NCI-H1417 treated with DMSO at 0.1 percent for 48 hours (cell line): ENCODE measurements at regions not wholly inside any gene's neighbourhood (a gene's known extent, or its start where the extent isn't known, plus 50 kb on each side); places are given as distances from the start of the nearest gene placed in this dataset.
"Not testable (repeated sequence)": the region's sequence is repeated elsewhere in the genome, so short reads cannot be mapped to it uniquely, and the experiment has no call there.

Experiments
- DNase-seq: peaks from one replicate; lab custom pipeline; 2025; lab: John Stamatoyannopoulos, UW

DNA sequence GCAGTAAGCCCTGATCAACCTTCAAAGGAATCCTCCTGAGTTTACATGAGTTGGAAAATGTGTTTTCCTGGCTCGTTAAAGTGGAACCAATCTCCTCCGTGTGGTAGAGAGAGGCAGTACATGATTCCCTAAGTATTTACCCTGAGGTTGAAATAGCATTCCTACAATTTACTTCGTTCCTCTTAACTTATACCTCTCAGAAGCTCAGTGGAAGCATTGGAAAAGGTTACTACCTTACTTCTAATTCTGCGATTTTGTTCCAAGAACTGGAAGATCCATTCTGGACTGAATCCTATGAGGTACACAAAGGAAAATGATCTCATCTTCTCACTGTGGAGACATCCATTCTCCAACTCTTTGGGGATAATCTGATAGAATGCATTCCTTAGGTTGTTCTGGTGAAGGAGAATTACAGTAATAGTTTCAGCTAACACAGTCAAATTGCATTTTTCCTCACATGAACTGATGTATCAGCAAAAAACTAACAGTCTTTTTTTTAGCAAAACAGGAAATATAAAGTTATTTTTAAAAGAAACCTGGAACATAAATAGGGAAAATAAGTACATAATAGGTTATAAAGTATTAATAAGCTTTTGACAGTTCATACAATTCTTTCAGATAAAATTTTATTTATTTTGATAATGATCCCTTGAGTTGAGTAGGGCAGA, 475.6 kb downstream of the PDZRN4 start:
- DNase-seq: peak; percentile 28

DNA sequence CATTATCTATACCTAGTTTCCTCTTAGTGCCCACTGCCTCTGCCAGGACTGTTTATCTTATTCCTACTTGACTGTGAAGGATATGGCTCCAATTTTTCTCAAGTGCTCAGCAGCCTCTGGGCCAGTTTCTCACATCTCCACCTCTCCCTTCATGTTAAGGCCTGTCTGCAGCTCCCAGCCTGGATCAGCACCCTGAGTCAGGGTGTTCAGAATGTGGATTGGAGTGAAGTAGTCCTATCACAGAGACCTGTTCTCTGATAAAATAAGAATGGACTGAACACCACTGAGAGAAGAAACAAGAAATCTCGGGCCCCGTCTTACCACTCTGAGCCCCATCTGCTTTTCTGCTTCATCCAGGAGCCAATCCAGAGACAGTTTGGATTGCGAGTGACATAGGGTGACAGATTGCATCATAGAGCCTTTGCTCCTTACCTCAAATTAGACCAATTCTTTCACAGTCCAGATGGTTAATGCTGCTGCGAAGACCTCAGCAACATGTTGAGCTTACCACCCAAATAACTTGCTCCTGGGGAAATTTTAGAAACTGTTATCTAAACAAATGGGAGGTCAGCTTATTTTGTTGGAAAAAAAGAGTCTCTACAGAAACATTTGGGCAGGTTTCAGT, 473.1 kb downstream of the PDZRN4 start:
- no peak for DNase-seq

DNA sequence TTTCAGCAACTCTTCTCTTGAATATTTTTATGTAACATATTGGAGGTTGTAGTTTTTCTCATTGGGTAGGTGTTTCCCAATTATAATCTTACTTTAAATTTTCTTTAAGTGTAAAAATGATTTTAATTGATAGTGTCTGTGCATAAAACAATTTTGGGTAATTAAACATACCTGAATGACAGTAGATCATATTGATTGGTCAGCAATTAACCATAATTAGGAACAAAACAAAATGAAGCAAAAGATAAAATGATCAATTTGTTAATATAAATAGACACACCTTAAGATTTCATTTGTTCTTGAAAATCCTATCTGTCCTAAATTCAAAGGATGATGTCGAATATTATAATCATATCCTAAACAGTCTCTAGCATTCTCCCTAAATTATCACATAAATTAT, 468.3 kb downstream of the PDZRN4 start:
- DNase-seq: no peak

DNA sequence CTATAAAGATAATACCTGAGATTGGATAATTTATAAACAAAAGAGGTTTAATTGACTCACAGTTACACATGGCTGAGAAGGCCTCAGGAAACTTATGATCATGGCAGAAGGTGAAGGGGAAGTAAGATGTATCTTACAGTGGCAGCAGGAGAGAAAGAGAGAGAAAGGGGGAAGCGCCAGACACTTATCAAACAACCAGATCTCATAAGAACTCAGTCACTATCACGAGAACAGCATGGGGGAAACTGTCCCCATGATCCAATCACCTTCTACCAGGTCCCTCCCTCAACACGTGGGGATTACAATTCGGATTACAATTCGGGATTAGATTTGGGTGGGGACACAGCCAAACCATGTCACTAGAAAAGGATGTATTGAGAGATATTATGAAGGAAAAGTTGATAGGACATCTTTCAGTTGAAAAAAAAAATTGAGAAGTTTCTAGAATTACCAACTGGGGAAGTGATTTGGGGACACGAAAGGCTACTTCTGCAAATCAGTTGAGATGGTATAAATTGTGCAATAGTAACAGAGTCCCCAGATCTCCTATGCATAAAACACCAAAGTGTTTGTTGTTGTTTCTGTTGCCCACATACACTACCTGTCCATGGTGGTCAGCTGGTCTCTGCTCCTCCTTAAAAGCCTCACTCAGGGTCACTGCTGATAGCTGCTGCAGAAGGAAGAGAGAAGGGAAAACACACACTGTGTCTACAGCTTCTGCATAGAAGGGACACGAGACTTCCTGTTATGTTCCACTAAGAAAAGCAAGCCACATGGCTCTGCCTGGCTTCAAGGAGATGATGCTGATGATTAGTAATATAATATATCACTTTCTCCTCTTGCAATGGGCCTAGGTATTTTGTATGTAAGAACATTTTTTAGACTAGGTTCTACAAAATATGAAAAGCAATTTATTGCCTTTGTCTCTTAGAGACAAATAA, 465.5 kb downstream of the PDZRN4 start:
- DNase-seq: no peak

DNA sequence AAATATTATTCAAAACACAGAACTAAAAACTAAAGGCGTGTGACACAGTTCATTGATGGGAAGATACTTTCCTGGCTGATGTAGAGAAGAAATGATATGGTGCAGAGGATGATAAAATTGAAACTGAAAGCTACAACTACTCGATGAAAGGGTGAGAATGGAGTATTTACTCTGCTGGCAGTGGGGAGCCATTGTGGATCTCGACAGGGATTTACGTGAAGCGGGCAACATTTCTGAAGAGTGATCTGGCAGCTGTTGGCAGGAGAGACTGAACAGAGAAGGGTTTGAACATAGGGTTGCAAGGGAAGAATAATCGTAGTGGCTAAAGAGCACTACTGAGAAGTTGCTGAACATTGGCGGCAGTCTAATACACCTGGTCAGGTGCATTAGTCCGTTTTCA, 464.9 kb downstream of the PDZRN4 start:
- DNase-seq: no peak

DNA sequence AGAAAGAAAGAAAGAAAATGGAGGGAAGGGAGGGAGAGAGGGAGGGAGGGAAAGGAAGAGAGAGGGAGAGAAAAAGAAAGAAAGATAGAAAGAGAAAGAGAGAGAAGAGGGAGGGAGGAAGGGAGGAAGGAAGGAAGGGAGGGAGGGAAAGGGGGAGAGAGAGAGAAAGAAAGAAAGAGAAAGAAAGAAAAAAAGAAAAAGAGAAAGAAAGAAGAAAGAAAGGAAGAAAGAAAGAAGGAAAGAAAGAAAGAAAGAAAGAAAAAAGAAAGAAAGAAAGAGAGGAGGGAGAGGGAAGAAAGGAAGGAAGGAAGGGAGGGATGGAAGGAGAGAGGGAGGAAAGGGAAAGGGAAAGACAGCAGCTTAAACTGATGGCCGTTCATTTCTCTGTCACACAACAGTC, 457.5 kb downstream of the PDZRN4 start:
- no peak for DNase-seq

GRCh38 chr12:41642808-41643207, 454.7 kb downstream of the PDZRN4 start:
- DNase-seq: not testable (repeated sequence)

DNA sequence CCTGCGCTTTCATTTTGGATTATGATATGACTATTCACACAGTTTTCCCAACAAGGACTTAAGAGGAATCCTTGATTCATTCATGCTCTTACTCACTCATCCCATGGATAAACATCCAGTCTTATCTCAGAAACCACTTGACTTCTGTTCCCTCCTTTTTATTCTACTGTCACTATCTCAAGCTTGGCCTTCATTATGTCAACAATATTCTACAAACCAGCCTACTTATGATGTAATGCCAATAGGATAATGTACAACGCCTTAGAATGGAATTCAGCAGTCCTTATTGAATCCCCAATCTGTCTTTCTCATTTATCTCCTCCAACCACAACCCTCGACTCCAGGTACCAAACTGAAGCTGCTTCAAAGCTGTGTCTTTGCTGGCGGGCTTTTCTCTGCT, 448.5 kb downstream of the PDZRN4 start:
- DNase-seq: no peak

DNA sequence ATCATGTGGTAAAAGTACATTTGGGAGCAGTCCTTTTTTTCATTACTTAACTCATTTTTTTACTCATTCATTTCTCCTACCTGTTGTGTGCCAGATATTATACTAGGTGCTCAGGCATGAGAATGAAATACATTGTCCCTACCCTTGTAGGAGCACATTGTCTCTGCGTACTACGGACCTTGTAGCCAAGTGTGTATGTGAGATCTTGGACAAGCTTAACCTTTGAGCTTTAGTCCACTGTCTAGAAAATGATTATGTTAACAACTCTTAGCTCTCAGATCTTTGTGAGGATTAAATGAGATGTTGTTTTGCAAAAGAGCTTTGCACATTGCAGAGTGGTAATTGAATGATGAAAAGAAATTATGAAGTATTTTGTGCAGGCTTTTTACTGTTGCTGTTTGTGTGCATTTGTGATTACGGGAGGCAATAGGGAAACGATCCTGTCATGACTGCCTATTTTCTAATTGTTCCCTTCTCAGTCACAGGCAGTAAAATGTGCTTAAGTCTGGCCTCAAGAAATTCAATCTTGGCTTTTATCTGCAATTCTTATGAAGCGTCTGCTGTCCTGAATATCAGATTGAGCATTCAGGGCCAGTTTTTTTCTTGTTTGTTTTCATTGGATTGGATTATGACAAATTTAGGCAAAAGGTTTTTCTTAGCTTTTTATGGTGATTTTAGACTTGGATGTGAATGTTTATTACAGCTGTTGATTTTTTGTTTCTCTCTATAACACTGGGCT, 447.7 kb downstream of the PDZRN4 start:
- no peak for DNase-seq

DNA sequence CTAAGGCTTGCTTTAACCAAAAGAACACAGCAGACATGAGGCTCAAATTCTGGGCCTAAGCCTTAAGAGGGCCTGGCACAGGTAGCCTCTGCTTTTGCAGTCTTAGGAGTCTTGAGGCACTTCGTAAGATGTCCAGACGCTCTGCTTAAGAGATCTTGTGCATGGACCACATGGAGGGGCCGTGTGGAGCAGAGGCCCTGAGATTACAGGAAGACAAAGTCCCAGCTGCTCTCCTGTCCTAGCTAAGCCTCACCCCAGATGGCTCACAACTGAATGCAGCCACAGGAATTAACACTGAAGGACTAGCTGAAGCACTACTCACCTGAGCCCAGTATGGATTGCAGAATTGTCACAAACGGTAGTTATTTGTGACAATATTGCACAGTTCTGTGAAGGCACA, 446.0 kb downstream of the PDZRN4 start:
- no peak for DNase-seq

GRCh38 chr12:41629611-41630010, 441.5 kb downstream of the PDZRN4 start:
- DNase-seq: no peak

- DNase-seq: no peak
These were observed 439.4 kb downstream of the PDZRN4 start for GRCh38 chr12:41627476-41627875.

- no peak for DNase-seq
These were observed 436.5 kb downstream of the PDZRN4 start for GRCh38 chr12:41624571-41624970.
